ENCODE measurements at regions not wholly inside any gene's neighbourhood (a gene's known extent, or its start where the extent isn't known, plus 50 kb on each side); places are given as distances from the start of the nearest gene placed in this dataset.

- no peaks in the 10 kb centered on the region for H3K27me3 ChIP-seq (ENCODE audit: control insufficient read depth, insufficient read depth, low read length)
- DNase-seq (ENCODE audit: low read depth, low spot score) = no peak
- no peak for ATAC-seq
- H3K4me1 ChIP-seq (ENCODE audit: control insufficient read depth, insufficient read depth, low read length) = no peaks in the 10 kb centered on the region
- ChIA-PET POLR2A (no interaction called here), CTCF (no interaction called here)
- no peak overlapping the region for H3K4me3 ChIP-seq (ENCODE audit: low read depth in 2 of 2, low read length in 2 of 2)
- in situ Hi-C loops (cut with HindIII; ENCODE audit: low pct_unique_long_range_greater_than_20kb, low sequenced_read_pairs) (no loop called here), intact Hi-C loops (cut with micrococcal nuclease; ENCODE audit: unreplicated experiment) (no loop called here)
- no peaks in the 10 kb centered on the region for H3K9me3 ChIP-seq (ENCODE audit: control insufficient read depth, insufficient read depth, low read depth, low read length)
- TF ChIP-seq TCF7L2 (IDR thresholded peaks at IDR 0.05; ENCODE audit: low read depth, low read length) = no peak
- no peak for TF ChIP-seq CTCF (IDR thresholded peaks at IDR 0.05)
- TF ChIP-seq POLR2AphosphoS5 (IDR thresholded peaks at IDR 0.05; ENCODE audit: low read depth, low read length) = no peak
- TF ChIP-seq REST (IDR thresholded peaks at IDR 0.05; ENCODE audit: insufficient read depth in 1 of 2, low read depth in 2 of 2, low read length in 1 of 2) = no peak
- no peak for TF ChIP-seq SIN3A (IDR thresholded peaks at IDR 0.05; ENCODE audit: borderline replicate concordance, insufficient read depth, low read depth, low read length)
- H3K36me3 ChIP-seq (ENCODE audit: control insufficient read depth, insufficient read depth, low read length) = no peaks in the 10 kb centered on the region
- BruUV-seq (replicated peaks) = no TSS peak
- no peak overlapping the region for H3K27ac ChIP-seq (ENCODE audit: low read length)
Observed at GRCh38 chr9:28037968-28038367, 464.7 kb upstream of the C9orf72 start.

GRCh38 chr9:28045051-28045450, 471.8 kb upstream of the C9orf72 start:
- H3K4me1 ChIP-seq (ENCODE audit: control insufficient read depth, insufficient read depth, low read length) = no peaks in the 10 kb centered on the region
- intact Hi-C loops (cut with micrococcal nuclease; ENCODE audit: unreplicated experiment) (no loop called here), in situ Hi-C loops (cut with HindIII; ENCODE audit: low pct_unique_long_range_greater_than_20kb, low sequenced_read_pairs) (no loop called here)
- no peak overlapping the region for H3K4me3 ChIP-seq (ENCODE audit: low read depth in 2 of 2, low read length in 2 of 2)
- POLR2A ChIA-PET = no interaction called here
- no peaks in the 10 kb centered on the region for H3K27me3 ChIP-seq (ENCODE audit: control insufficient read depth, insufficient read depth, low read length)
- CTCF ChIA-PET = no interaction called here
- H3K9me3 ChIP-seq (ENCODE audit: control insufficient read depth, insufficient read depth, low read depth, low read length) = no peaks in the 10 kb centered on the region
- H3K36me3 ChIP-seq (ENCODE audit: control insufficient read depth, insufficient read depth, low read length) = no peaks in the 10 kb centered on the region
- TF ChIP-seq REST (IDR thresholded peaks at IDR 0.05; ENCODE audit: insufficient read depth in 1 of 2, low read depth in 2 of 2, low read length in 1 of 2) (no peak), POLR2AphosphoS5 (IDR thresholded peaks at IDR 0.05; ENCODE audit: low read depth, low read length) (no peak), SIN3A (IDR thresholded peaks at IDR 0.05; ENCODE audit: borderline replicate concordance, insufficient read depth, low read depth, low read length) (no peak), TCF7L2 (IDR thresholded peaks at IDR 0.05; ENCODE audit: low read depth, low read length) (no peak), CTCF (IDR thresholded peaks at IDR 0.05) (no peak)
- ATAC-seq (no peak), DNase-seq (ENCODE audit: low read depth, low spot score) (no peak)
- no peak overlapping the region for H3K27ac ChIP-seq (ENCODE audit: low read length)
- BruUV-seq (replicated peaks) = no TSS peak
